Type B pancreatic cell (in vitro differentiated cells): ENCODE measurements at regions not wholly inside any gene's neighbourhood (a gene's known extent, or its start where the extent isn't known, plus 50 kb on each side); places are given as distances from the start of the nearest gene placed in this dataset.

Source experiments
- DNase-seq: peaks from one replicate; pipeline ENCODE4 v3.0.0; 2021; ENCODE audit warnings: mixed read lengths; ENCODE audit not compliant: unreplicated experiment; ENCODE audit errors: extremely low spot score
- H3K27ac Mint-ChIP-seq: 2 replicates; pipeline ENCODE4 v1.8.0; 2021; ENCODE audit warnings: mild to moderate bottlenecking, mixed read lengths
- H3K27me3 Mint-ChIP-seq: 2 replicates; pipeline ENCODE4 v1.8.0; 2021; ENCODE audit warnings: mixed read lengths
- H3K36me3 Mint-ChIP-seq: 2 replicates; pipeline ENCODE4 v1.8.0; 2021; ENCODE audit warnings: mixed read lengths
- H3K4me1 Mint-ChIP-seq: one replicate; pipeline ENCODE4 v1.8.0; 2021; ENCODE audit warnings: mixed read lengths; ENCODE audit not compliant: unreplicated experiment
- H3K4me3 Mint-ChIP-seq: 2 replicates; pipeline ENCODE4 v1.8.0; 2021; ENCODE audit warnings: mild to moderate bottlenecking, mixed read lengths
- H3K9me3 Mint-ChIP-seq: 2 replicates; pipeline ENCODE4 v1.8.0; 2021; ENCODE audit warnings: mixed read lengths
- CTCF ChIP-seq: fragments of 200-600 bp; sonication (generic); conservative IDR thresholded peaks from 2 replicates; pipeline ENCODE4 v1.5.0; 2021; ENCODE audit warnings: antibody characterized with exemption, mild to moderate bottlenecking

DNA sequence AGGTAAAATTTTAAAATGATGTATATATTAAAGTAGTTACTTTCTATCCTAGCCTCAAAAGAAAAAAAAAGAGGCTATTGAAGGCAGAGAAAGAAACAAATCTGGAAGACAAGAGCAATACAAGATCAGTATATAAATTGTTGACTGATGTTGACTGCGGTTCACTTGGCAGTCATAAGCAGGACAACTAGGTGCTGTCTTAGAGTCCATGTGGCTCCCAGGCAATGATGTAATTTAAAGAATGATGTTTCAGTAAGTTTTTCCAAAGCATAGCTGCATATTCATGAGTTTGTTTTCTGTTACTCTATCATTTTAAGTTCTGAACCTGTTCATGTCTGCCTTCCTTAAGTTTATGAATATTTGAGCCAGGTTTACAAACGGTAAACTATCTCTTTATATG lies 630.2 kb downstream of the FAT4 start:
- no peak for DNase-seq
- H3K9me3 Mint-ChIP-seq, result peaks cover 6% of the 10 kb centered on the region
- no peak for TF ChIP-seq CTCF
- H3K27ac Mint-ChIP-seq, result no peak overlapping the region
- H3K36me3 Mint-ChIP-seq, result no peaks in the 10 kb centered on the region
- H3K4me1 Mint-ChIP-seq, result no peaks in the 10 kb centered on the region
- no peaks in the 10 kb centered on the region for H3K27me3 Mint-ChIP-seq
- H3K4me3 Mint-ChIP-seq, result no peak overlapping the region

DNA sequence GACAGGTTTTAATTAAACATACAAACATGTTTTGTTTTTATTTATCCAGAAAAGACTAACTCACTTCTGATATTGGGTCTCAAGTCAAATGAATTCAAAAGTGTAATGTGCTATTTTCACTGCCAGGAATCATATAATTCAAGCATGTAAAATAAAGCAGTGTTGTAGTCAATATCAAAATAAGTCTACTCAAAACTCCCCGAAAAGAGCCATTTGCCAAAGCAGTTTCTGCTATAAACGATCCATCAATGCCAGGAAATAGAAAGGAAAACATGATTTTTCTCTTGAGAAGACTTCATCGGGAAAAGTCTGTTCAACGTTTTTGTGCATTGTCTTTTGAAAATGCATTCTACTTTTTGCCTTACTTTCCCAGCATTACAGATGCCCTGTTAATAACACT lies 633.3 kb downstream of the FAT4 start:
- TF ChIP-seq CTCF, result no peak
- Mint-ChIP-seq H3K36me3 (no peaks in the 10 kb centered on the region), H3K27me3 (no peaks in the 10 kb centered on the region), H3K4me3 (no peak overlapping the region), H3K9me3 (no peaks in the 10 kb centered on the region), H3K27ac (no peak overlapping the region), H3K4me1 (no peaks in the 10 kb centered on the region)
- DNase-seq, result no peak

GRCh38 chr4:125951261-125951887 lies 636.6 kb downstream of the FAT4 start:
- DNase-seq, result no peak
- no peaks in the 10 kb centered on the region for H3K27me3 Mint-ChIP-seq
- TF ChIP-seq CTCF, result no peak

GRCh38 chr4:125952631-125953030 lies 637.9 kb downstream of the FAT4 start:
- H3K27ac Mint-ChIP-seq, result no peak overlapping the region
- no peaks in the 10 kb centered on the region for H3K36me3 Mint-ChIP-seq

More at GRCh38 chr4:125951261-125951887, 636.6 kb downstream of the FAT4 start:
- Mint-ChIP-seq H3K4me1 (peaks cover under 1% of the 10 kb centered on the region), H3K36me3 (no peaks in the 10 kb centered on the region), H3K27ac (no peak overlapping the region), H3K9me3 (no peaks in the 10 kb centered on the region), H3K4me3 (no peak overlapping the region)

DNA sequence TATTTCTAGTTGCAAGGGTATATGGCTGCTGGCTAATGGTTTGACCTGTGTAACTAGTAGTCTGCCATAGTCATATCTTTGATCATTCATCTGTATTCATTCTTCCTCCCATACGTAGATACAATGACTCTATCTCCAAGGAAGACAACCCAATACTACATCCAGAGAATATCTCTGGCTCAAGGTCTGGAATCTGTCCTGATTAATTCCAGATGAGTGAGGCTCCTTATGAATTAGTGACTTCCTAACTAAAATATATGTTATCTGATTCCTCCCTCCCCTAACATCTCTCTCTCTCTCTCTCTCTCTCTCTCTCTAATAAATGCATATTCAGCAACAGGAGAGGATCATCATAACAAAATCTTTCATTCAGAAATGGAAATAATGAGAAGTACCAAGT lies 641.5 kb downstream of the FAT4 start:
- Mint-ChIP-seq H3K27me3 (no peaks in the 10 kb centered on the region), H3K4me3 (peak overlapping the region; percentile 12), H3K36me3 (no peaks in the 10 kb centered on the region), H3K27ac (no peak overlapping the region), H3K9me3 (no peaks in the 10 kb centered on the region), H3K4me1 (peaks cover 4% of the 10 kb centered on the region)
- no peak for DNase-seq
- TF ChIP-seq CTCF, result no peak

More at GRCh38 chr4:125952631-125953030, 637.9 kb downstream of the FAT4 start:
- Mint-ChIP-seq H3K9me3 (no peaks in the 10 kb centered on the region), H3K27me3 (no peaks in the 10 kb centered on the region), H3K4me3 (no peak overlapping the region), H3K4me1 (peaks cover 4% of the 10 kb centered on the region)
- TF ChIP-seq CTCF, result no peak
- no peak for DNase-seq

DNA sequence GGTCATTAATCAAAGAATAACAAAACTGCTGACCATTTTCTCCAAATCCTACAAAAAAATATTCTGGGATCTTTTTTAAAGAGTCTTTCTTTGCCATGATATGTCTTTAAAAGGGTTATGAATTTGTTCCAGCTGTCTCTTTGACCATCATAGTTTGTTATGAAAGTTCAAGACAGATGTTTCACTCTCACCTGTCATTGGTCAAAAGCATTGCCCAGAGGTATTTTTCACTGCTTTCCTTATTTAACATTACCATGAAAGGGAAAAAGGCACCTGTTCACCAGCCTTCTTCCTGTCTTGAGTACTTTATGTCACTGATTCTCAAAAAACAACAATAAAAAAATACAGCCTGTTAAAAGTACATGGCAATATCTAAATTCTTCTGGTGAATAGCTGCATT lies 643.8 kb downstream of the FAT4 start:
- H3K27me3 Mint-ChIP-seq, result no peaks in the 10 kb centered on the region
- H3K36me3 Mint-ChIP-seq, result no peaks in the 10 kb centered on the region
- no peak for DNase-seq
- H3K9me3 Mint-ChIP-seq, result no peaks in the 10 kb centered on the region
- H3K27ac Mint-ChIP-seq, result no peak overlapping the region
- no peak overlapping the region for H3K4me3 Mint-ChIP-seq
- no peak for TF ChIP-seq CTCF
- peaks cover 4% of the 10 kb centered on the region for H3K4me1 Mint-ChIP-seq
